ENCODE measurements at regions not wholly inside any gene's neighbourhood (a gene's known extent, or its start where the extent isn't known, plus 50 kb on each side); places are given as distances from the start of the nearest gene placed in this dataset.

- H3K27ac ChIP-seq, result no peak overlapping the region
- TF ChIP-seq POLR2A (IDR thresholded peaks at IDR 0.05) (no peak), CTCF (IDR thresholded peaks at IDR 0.05) (no peak)
- DNase-seq (no peak), ATAC-seq (no peak)
- no peak overlapping the region for H3K4me3 ChIP-seq
- 45 to 57% methylated on average over 2 of the region's 2 CpGs for WGBS, 2 donors
- no peaks in the 10 kb centered on the region for H3K27me3 ChIP-seq
- intact Hi-C loops (cut with DNase I), result no loop called here
- no peaks in the 10 kb centered on the region for H3K36me3 ChIP-seq (replicated peaks in 1 of 2; ENCODE audit: insufficient read depth in 1 of 2, low read depth in 2 of 2)
- H3K9me3 ChIP-seq, result no peaks in the 10 kb centered on the region
- H3K4me1 ChIP-seq, result no peaks in the 10 kb centered on the region
Observed at GRCh38 chr10:36333446-36333845, 691.4 kb upstream of the FZD8 start.

GRCh38 chr10:36332926-36333325, 690.8 kb upstream of the FZD8 start:
- no peak overlapping the region for H3K4me3 ChIP-seq
- no peak for DNase-seq
- intact Hi-C loops (cut with DNase I), result no loop called here
- no peaks in the 10 kb centered on the region for H3K36me3 ChIP-seq (replicated peaks in 1 of 2; ENCODE audit: insufficient read depth in 1 of 2, low read depth in 2 of 2)
- H3K27ac ChIP-seq, result no peak overlapping the region
- H3K4me1 ChIP-seq, result no peaks in the 10 kb centered on the region
- no peak for TF ChIP-seq POLR2A (IDR thresholded peaks at IDR 0.05)
- TF ChIP-seq CTCF (IDR thresholded peaks at IDR 0.05), result no peak
- no peaks in the 10 kb centered on the region for H3K9me3 ChIP-seq
- no peaks in the 10 kb centered on the region for H3K27me3 ChIP-seq
- ATAC-seq, result no peak
- 44 to 59% methylated on average over 3 of the region's 3 CpGs for WGBS, 2 donors

GRCh38 chr10:36331121-36331520, 689.0 kb upstream of the FZD8 start:
- WGBS, 2 donors, result 71 to 76% methylated on average over 3 of the region's 3 CpGs
- no peak for ATAC-seq

GRCh38 chr10:36325815-36326214, 683.7 kb upstream of the FZD8 start:
- intact Hi-C loops (cut with DNase I), result no loop called here
- H3K4me3 ChIP-seq, result no peak overlapping the region
- 48 to 74% methylated on average over 2 of the region's 2 CpGs for WGBS, 2 donors
- no peaks in the 10 kb centered on the region for H3K9me3 ChIP-seq
- H3K4me1 ChIP-seq, result no peaks in the 10 kb centered on the region
- DNase-seq (no peak), ATAC-seq (no peak)
- no peak overlapping the region for H3K27ac ChIP-seq
- TF ChIP-seq CTCF (IDR thresholded peaks at IDR 0.05) (no peak), POLR2A (IDR thresholded peaks at IDR 0.05) (no peak)
- H3K27me3 ChIP-seq, result no peaks in the 10 kb centered on the region
- H3K36me3 ChIP-seq (replicated peaks in 1 of 2; ENCODE audit: insufficient read depth in 1 of 2, low read depth in 2 of 2), result no peaks in the 10 kb centered on the region

More at GRCh38 chr10:36331121-36331520, 689.0 kb upstream of the FZD8 start:
- TF ChIP-seq POLR2A (IDR thresholded peaks at IDR 0.05), result no peak
- TF ChIP-seq CTCF (IDR thresholded peaks at IDR 0.05), result no peak
- H3K9me3 ChIP-seq, result no peaks in the 10 kb centered on the region
- H3K27ac ChIP-seq, result no peak overlapping the region
- H3K27me3 ChIP-seq, result no peaks in the 10 kb centered on the region
- no peaks in the 10 kb centered on the region for H3K36me3 ChIP-seq (replicated peaks in 1 of 2; ENCODE audit: insufficient read depth in 1 of 2, low read depth in 2 of 2)
- no peaks in the 10 kb centered on the region for H3K4me1 ChIP-seq
- intact Hi-C loops (cut with DNase I), result no loop called here
- H3K4me3 ChIP-seq, result no peak overlapping the region
- DNase-seq, result no peak

GRCh38 chr10:36324831-36325230, 682.7 kb upstream of the FZD8 start:
- Histone ChIP-seq H3K36me3 (replicated peaks in 1 of 2; ENCODE audit: insufficient read depth in 1 of 2, low read depth in 2 of 2) (no peaks in the 10 kb centered on the region), H3K4me1 (no peaks in the 10 kb centered on the region), H3K27me3 (no peaks in the 10 kb centered on the region), H3K9me3 (no peaks in the 10 kb centered on the region), H3K4me3 (no peak overlapping the region), H3K27ac (no peak overlapping the region)
- no peak for ATAC-seq
- intact Hi-C loops (cut with DNase I), result no loop called here
- TF ChIP-seq POLR2A (IDR thresholded peaks at IDR 0.05) (no peak), CTCF (IDR thresholded peaks at IDR 0.05) (no peak)
- no peak for DNase-seq
- 60 to 82% methylated on average over 2 of the region's 2 CpGs for WGBS, 2 donors
